IMR-90 (cell line): ENCODE measurements at regions not wholly inside any gene's neighbourhood (a gene's known extent, or its start where the extent isn't known, plus 50 kb on each side); places are given as distances from the start of the nearest gene placed in this dataset.
A peak's percentile ranks its signal among the peaks of the same experiment; 100 is the strongest.

Experiments used
- ATAC-seq: fragments of 200-7000 bp; cut with Tn5 transposase; 2 replicates; pipeline ENCODE4 v1.9.1; 2020; ENCODE audit warnings: low read depth, mild to moderate bottlenecking, moderate library complexity
- BruUV-seq: library from RNA; stranded (reverse); fragments of 400-500 nt; replicated peaks from 2 replicates; lab custom pipeline; 2021; lab: Mats Ljungman, UMichigan
- CTCF ChIA-PET: fragments of 300-600 bp; formaldehyde crosslinking; extraction: SDS; loops from one replicate; lab custom pipeline; 2021; ENCODE audit warnings: antibody characterized with exemption; lab: Yijun Ruan, JAX
- POLR2A ChIA-PET: fragments of 300-600 bp; sonication (Branson Sonifier 250); formaldehyde crosslinking; loops from one replicate; lab custom pipeline; 2022; ENCODE audit warnings: antibody characterized with exemption; ENCODE audit not compliant: unreplicated experiment; lab: Charles Lee
- DNase-seq: peaks from one replicate; pipeline ENCODE4 v3.0.0; 2013
- H2AFZ ChIP-seq: replicated peaks from 2 replicates; pipeline ENCODE3; 2013; ENCODE audit warnings: low read length, mild to moderate bottlenecking; ENCODE audit not compliant: poor library complexity
- H2AK5ac ChIP-seq: 2 replicates; pipeline ENCODE4 v1.6.1; 2013; ENCODE audit warnings: low read depth, low read length, inconsistent platforms
- H2AK9ac ChIP-seq: replicated peaks from 2 replicates; pipeline ENCODE3; 2013; ENCODE audit warnings: mild to moderate bottlenecking, low read depth, low read length, moderate library complexity; ENCODE audit not compliant: poor library complexity
- H2BK120ac ChIP-seq: 2 replicates; pipeline ENCODE4 v1.6.1; 2013; ENCODE audit warnings: low read depth, low read length, inconsistent platforms
- H2BK15ac ChIP-seq: 3 replicates; pipeline ENCODE4 v1.6.1; 2013; ENCODE audit warnings: low read depth, low read length, inconsistent platforms
- H2BK20ac ChIP-seq: 2 replicates; pipeline ENCODE4 v1.6.1; 2013; ENCODE audit warnings: low read depth, mild to moderate bottlenecking, inconsistent platforms, low read length, moderate library complexity
- H2BK5ac ChIP-seq: 2 replicates; pipeline ENCODE4 v1.6.1; 2013; ENCODE audit warnings: mild to moderate bottlenecking, low read depth, low read length, inconsistent platforms; ENCODE audit not compliant: poor library complexity, severe bottlenecking
- H3K14ac ChIP-seq: replicated peaks from 2 replicates; pipeline ENCODE4 v1.6.1; 2013; ENCODE audit warnings: low read depth, low read length, inconsistent platforms
- H3K18ac ChIP-seq: 2 replicates; pipeline ENCODE4 v1.6.1; 2013; ENCODE audit warnings: low read depth, low read length, control low read depth
- H3K23ac ChIP-seq: 2 replicates; pipeline ENCODE4 v1.6.1; 2013; ENCODE audit warnings: low read depth, low read length, inconsistent platforms
- H3K27ac ChIP-seq: 2 replicates; pipeline ENCODE4 v1.5.1; 2013; ENCODE audit warnings: mild to moderate bottlenecking, control low read depth, low read length; ENCODE audit not compliant: insufficient read depth
- H3K27me3 ChIP-seq: 2 replicates; pipeline ENCODE4 v1.6.1; 2013; ENCODE audit warnings: low read length; ENCODE audit not compliant: control insufficient read depth, insufficient read depth
- H3K36me3 ChIP-seq: 2 replicates; pipeline ENCODE4 v1.6.1; 2013; ENCODE audit warnings: low read length, mixed read lengths; ENCODE audit not compliant: control insufficient read depth, insufficient read depth
- H3K4ac ChIP-seq: 2 replicates; pipeline ENCODE4 v1.6.1; 2013; ENCODE audit warnings: low read depth, low read length, inconsistent platforms
- H3K4me1 ChIP-seq: 2 replicates; pipeline ENCODE4 v1.6.1; 2013; ENCODE audit warnings: low read length, mixed read lengths; ENCODE audit not compliant: control insufficient read depth, insufficient read depth
- H3K4me2 ChIP-seq: 2 replicates; pipeline ENCODE4 v1.6.1; 2013; ENCODE audit warnings: low read depth, mild to moderate bottlenecking, control low read depth, low read length, moderate library complexity
- H3K4me3 ChIP-seq: 2 replicates; pipeline ENCODE4 v1.5.1; 2013; ENCODE audit warnings: low read depth, mild to moderate bottlenecking, control low read depth, low read length, moderate library complexity; ENCODE audit not compliant: insufficient read depth
- H3K56ac ChIP-seq: 2 replicates; pipeline ENCODE4 v1.6.1; 2013; ENCODE audit warnings: low read length, inconsistent platforms; ENCODE audit not compliant: insufficient read depth; ENCODE audit errors: extremely low read depth
- H3K79me1 ChIP-seq, 2 experiments: 2 replicates each; pipeline ENCODE4 v1.6.1; 2013; ENCODE audit warnings: low read length in 2 of 2, inconsistent platforms in 1 of 2, low read depth in 1 of 2
- H3K9ac ChIP-seq: 2 replicates; pipeline ENCODE4 v1.6.1; 2013; ENCODE audit warnings: low read depth, low read length, control low read depth
- H3K9me1 ChIP-seq: 2 replicates; pipeline ENCODE4 v1.6.1; 2013; ENCODE audit warnings: low read length, inconsistent platforms; ENCODE audit not compliant: insufficient read depth
- H3K9me3 ChIP-seq: 2 replicates; pipeline ENCODE4 v1.6.1; 2013; ENCODE audit warnings: low read length; ENCODE audit not compliant: control insufficient read depth, insufficient read depth
- H4K20me1 ChIP-seq: 2 replicates; pipeline ENCODE4 v1.6.1; 2013; ENCODE audit warnings: low read length, inconsistent platforms; ENCODE audit not compliant: insufficient read depth
- H4K5ac ChIP-seq: 2 replicates; pipeline ENCODE4 v1.6.1; 2013; ENCODE audit warnings: mild to moderate bottlenecking, low read depth, low read length, control low read depth
- H4K8ac ChIP-seq, 2 experiments: 2 replicates each; pipeline ENCODE4 v1.6.1; 2013; ENCODE audit warnings: low read depth in 2 of 2, low read length in 2 of 2, control low read depth in 1 of 2, inconsistent platforms in 1 of 2
- H4K91ac ChIP-seq: 2 replicates; pipeline ENCODE4 v1.6.1; 2013; ENCODE audit warnings: low read depth, low read length, inconsistent platforms; ENCODE audit not compliant: insufficient read depth
- CEBPB ChIP-seq: IDR thresholded peaks from 2 replicates; pipeline ENCODE4 v1.6.1; 2012; ENCODE audit warnings: low read depth, low read length, improper control_type of control experiment
- CHD1 ChIP-seq: IDR thresholded peaks from 2 replicates; pipeline ENCODE4 v1.6.1; 2012; ENCODE audit warnings: low read depth, low read length, improper control_type of control experiment
- MAZ ChIP-seq: IDR thresholded peaks from 2 replicates; pipeline ENCODE4 v1.6.1; 2012; ENCODE audit warnings: low read depth, mild to moderate bottlenecking, low read length, improper control_type of control experiment, moderate library complexity, borderline replicate concordance
- RAD21 ChIP-seq: IDR thresholded peaks from 2 replicates; pipeline ENCODE4 v1.6.1; 2012; ENCODE audit warnings: low read length, improper control_type of control experiment
- SMC3 ChIP-seq: fragments of 150-350 bp; IDR thresholded peaks from 2 replicates; pipeline ENCODE4 v1.6.1; 2016; ENCODE audit warnings: low read depth, mild to moderate bottlenecking, antibody characterized with exemption, low read length, moderate library complexity
- WGBS, 2 experiments: methylation state at CpG; one replicate each; pipeline versions ENCODE4 v1.1.5 to v1.1.7; 2013; ENCODE audit warnings: missing lambda C conversion rate in 2 of 2; ENCODE audit not compliant: insufficient read length in 1 of 2; ENCODE audit errors: extremely low coverage in 2 of 2; 5-methylcytosine and 5-hydroxymethylcytosine counted together
- dilution Hi-C: fragments of 300-500 bp; cut with HindIII; formaldehyde crosslinking; loops from one replicate; pipeline ENCODE4 v1.14.3; 2018; ENCODE audit warnings: low sequenced_read_pairs; ENCODE audit not compliant: unreplicated experiment
- in situ Hi-C: fragments of 300-500 bp; cut with MboI; formaldehyde crosslinking; loops from 3 replicates; pipeline ENCODE4 v1.14.3; 2019; ENCODE audit warnings: low sequenced_read_pairs, inconsistent platforms, mixed read lengths
- intact Hi-C: fragments of 100-400 bp; cut with micrococcal nuclease; formaldehyde crosslinking; loops from 2 replicates; pipeline ENCODE4 v1.10.0; 2022
- TF ChIP-seq, protein P1 (sequence below): conservative IDR thresholded peaks from 2 replicates; pipeline ENCODE4 v1.5.1; 2012; ENCODE audit warnings: mild to moderate bottlenecking, low read depth, low read length, improper control_type of control experiment

DNA sequence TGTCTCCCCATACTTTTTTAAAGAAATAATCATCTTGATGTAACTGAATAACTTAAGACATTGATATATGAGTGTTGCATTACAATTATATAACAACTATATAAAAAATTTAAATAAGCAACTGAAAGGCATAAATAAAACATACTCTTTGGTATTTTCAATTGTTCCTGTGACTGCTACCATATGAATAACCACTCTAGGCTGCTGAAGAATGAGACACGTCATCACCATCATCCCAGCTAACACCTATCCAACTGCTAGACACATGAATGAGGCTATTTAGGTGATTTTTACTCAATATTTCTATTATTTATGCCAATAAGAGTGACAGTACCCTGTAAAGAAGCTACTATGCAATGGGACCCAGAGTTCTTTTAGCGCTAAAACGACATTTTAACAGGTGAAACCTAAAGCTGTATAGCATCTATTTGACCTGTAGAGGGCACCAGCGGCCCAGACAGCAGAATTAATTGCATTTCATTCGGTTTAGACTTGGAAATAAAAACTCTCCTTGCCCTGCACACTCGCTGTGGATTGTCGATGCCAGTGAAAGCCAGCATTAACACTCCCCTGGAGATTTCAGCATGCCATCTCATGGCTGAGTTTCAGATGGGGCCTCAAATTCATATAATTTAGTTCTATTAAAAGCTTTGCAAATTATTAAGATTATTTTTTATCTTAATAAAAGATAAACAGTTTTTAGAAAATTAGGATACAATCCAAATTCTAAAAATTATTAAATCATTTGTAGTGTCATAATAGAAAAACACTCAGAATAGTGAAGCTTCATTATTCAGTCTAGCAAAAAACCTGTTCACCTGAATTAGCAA lies 89.4 kb upstream of the MAP2 start:
- Histone ChIP-seq H4K8ac (no peak overlapping the region), H4K91ac (no peak overlapping the region), H3K27ac (no peak overlapping the region), H2AK5ac (no peak overlapping the region), H2BK120ac (no peak overlapping the region), H3K9me1 (no peaks in the 10 kb centered on the region), H3K23ac (no peak overlapping the region), H2BK15ac (no peak overlapping the region), H2AK9ac (no peak overlapping the region), H3K79me1 (no peaks in the 10 kb centered on the region), H4K20me1 (no peaks in the 10 kb centered on the region), H3K4me1 (no peaks in the 10 kb centered on the region), H2BK20ac (no peak overlapping the region), H2BK5ac (no peak overlapping the region), H4K5ac (no peak overlapping the region), H3K56ac (no peak overlapping the region), H3K9ac (no peak overlapping the region), H3K18ac (no peak overlapping the region), H3K4me3 (no peak overlapping the region), H3K14ac (no peak overlapping the region), H2AFZ (no peak overlapping the region), H3K9me3 (no peaks in the 10 kb centered on the region), H3K27me3 (no peaks in the 10 kb centered on the region), H3K36me3 (no peaks in the 10 kb centered on the region), H3K4me2 (no peak overlapping the region), H3K4ac (no peak overlapping the region)
- DNase-seq = peak; percentile 37
- intact Hi-C loops (loop anchor here (1.0 to 5.0 kb wide), 5 partner anchors 90 to 863 kb away; partner anchors contain the start of gene MAP2), dilution Hi-C loops (no loop called here), in situ Hi-C loops (loop anchor here (10.0 to 25.0 kb wide), 3 partner anchors 240 to 878 kb away; no protein-coding TSS in a partner anchor)
- ATAC-seq = peak; percentile 73; the same call in 1 of the 2 replicates
- ChIA-PET CTCF (interaction anchor here (0.7 to 2.5 kb wide), 28 partner anchors 9 to 1206 kb away, joined by 3 to 12 read pairs (median 3); partner anchors contain the start of gene MAP2), POLR2A (no interaction called here)
- WGBS, 2 experiments = 0% methylated on average over 2 of the region's 7 CpGs; no CpG with 5 or more reads in 1 of the 2 experiments
- no TSS peak for BruUV-seq
- TF ChIP-seq CEBPB (no peak), CHD1 (no peak), RAD21 (peak; percentile 88), MAZ (no peak), SMC3 (peak; percentile 65)
- TF ChIP-seq, protein P1, sequence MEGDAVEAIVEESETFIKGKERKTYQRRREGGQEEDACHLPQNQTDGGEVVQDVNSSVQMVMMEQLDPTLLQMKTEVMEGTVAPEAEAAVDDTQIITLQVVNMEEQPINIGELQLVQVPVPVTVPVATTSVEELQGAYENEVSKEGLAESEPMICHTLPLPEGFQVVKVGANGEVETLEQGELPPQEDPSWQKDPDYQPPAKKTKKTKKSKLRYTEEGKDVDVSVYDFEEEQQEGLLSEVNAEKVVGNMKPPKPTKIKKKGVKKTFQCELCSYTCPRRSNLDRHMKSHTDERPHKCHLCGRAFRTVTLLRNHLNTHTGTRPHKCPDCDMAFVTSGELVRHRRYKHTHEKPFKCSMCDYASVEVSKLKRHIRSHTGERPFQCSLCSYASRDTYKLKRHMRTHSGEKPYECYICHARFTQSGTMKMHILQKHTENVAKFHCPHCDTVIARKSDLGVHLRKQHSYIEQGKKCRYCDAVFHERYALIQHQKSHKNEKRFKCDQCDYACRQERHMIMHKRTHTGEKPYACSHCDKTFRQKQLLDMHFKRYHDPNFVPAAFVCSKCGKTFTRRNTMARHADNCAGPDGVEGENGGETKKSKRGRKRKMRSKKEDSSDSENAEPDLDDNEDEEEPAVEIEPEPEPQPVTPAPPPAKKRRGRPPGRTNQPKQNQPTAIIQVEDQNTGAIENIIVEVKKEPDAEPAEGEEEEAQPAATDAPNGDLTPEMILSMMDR = peak; percentile 86
